ENCODE measurements at regions not wholly inside any gene's neighbourhood (a gene's known extent, or its start where the extent isn't known, plus 50 kb on each side); places are given as distances from the start of the nearest gene placed in this dataset.

DNA sequence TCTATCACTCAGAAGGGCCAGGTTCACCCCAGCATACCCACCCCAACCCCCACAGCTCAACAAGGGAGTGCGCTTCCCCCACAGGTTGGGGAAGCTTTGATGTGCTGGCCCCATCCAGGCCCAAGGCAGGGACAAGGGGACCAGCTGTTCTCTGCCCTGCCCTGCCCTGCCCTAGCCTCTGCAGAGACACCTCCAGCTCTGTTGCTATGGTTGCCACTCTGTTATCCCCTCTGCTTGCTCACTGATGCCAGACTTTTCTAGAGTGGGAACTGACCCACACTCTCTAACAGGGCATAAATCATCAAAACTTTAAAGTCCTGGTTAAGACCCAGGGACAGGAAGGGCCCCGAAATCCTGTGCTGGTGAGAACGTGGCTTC, 50.4 kb upstream of the ENPP7 start:
- no peaks in the 10 kb centered on the region for H3K9me3 Mint-ChIP-seq
- H3K36me3 Mint-ChIP-seq, result no peaks in the 10 kb centered on the region
- no peak overlapping the region for H3K4me3 Mint-ChIP-seq
- DNase-seq, result no peak
- H3K4me1 Mint-ChIP-seq, result no peaks in the 10 kb centered on the region
- H3K27ac Mint-ChIP-seq, result no peak overlapping the region
- H3K27me3 Mint-ChIP-seq (ENCODE audit: low read depth in 3 of 3), result peaks cover 1 to 5% (median 4%) of the 10 kb centered on the region in 3 donors

DNA sequence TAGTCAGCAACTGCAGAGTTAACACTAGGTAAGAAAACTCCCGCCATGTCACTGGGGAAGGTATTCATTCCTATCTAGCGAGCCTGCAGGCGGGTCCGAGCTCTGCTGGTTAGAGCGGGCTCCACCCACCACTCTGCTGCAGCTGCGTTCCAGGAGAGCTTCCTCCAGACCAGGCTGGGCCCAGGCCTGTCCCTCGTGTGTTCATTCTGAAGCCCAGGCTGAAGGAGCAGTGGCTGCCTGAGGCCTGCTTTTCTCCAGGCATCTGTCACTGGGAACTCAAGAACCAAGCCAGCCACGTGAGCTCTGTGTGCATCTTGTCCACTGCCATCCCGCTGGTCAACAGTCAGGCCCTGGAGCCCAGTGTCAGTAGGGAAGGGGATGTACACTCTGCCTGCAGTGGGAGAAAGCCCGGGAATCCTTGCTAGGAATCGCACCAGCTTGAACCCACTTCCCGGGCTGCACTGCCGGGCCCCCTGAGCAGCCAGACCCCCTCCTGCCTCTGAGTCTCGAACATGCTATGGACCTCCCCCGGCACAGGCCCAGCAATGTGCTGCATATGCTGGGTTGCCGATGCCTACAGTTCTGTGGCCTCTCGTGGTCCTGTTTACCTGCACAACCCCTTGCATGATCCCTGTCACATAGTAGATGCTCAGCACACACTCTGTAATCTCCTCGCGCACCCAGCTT, 51.0 kb upstream of the ENPP7 start:
- Mint-ChIP-seq H3K27ac (no peak overlapping the region), H3K9me3 (no peaks in the 10 kb centered on the region), H3K36me3 (no peaks in the 10 kb centered on the region), H3K4me3 (no peak overlapping the region), H3K4me1 (no peaks in the 10 kb centered on the region), H3K27me3 (ENCODE audit: low read depth in 3 of 3) (peaks cover 0 to 5% (median 4%) of the 10 kb centered on the region in 3 donors)
- no peak for DNase-seq

DNA sequence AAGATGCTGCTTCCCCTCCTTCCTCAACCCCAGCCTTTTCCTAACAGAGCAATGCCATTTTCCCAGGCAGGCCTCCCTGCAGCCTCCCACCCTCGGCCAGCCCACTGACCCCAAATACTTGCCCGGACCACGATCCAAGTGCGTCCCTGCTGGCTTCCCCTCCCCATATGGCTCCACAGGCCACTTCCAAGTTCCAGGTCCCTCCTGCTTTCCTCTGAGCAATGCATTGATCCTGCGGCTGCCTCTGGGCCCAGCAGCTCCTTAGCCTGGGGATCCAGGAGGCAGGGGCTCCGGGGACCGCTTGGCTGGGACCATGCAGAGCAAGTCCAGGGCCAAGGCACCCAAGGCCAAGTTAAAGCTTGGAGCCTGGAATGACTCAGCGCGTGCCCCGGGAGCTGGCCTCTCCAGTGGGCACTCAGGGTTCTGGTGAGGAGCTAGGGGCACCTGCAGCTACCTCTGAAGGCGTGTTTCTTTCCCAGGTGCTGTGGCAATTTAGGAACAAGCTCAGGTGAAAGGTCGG, 51.9 kb upstream of the ENPP7 start:
- Mint-ChIP-seq H3K4me1 (no peaks in the 10 kb centered on the region), H3K4me3 (no peak overlapping the region), H3K9me3 (peaks cover 0 to 2% (median 1%) of the 10 kb centered on the region in 6 donors), H3K36me3 (no peaks in the 10 kb centered on the region), H3K27ac (no peak overlapping the region), H3K27me3 (ENCODE audit: low read depth in 3 of 3) (peaks cover 0 to 4% (median 3%) of the 10 kb centered on the region in 3 donors)
- DNase-seq, result no peak

DNA sequence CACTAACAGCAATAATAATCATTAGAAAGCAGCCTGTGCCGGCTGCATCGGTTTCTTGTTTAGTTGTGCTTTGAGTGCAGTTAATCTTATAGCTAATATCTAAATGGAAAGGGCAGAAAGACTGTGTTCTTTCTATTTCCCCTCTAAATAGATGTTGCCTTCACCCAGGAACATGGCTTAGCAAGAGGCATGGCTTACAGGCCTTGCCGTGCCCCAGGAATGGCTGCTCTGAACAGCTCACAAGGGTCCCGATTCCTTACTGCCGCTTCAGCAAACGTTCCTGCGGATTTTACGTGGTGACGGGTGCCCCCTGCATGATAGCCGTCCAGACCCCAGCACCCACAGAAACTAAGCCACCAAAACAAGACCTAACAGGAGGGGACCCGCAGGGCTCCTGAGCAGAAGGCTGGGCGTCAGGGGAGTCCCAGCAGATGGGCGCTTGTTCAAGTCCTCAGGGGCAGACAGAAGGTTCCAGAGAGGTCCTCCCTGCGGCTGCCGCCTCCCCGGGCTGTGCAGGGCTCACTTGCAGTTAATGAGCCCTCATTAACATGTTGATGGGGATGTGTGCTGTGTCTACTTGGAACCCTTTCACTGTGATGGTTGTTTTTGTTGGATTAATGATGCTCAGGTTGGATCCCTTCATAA, 52.5 kb upstream of the ENPP7 start:
- H3K4me3 Mint-ChIP-seq, result no peak overlapping the region
- no peaks in the 10 kb centered on the region for H3K4me1 Mint-ChIP-seq
- DNase-seq, result no peak
- peaks cover 0 to 4% (median 0%) of the 10 kb centered on the region in 3 donors for H3K36me3 Mint-ChIP-seq
- no peak overlapping the region for H3K27ac Mint-ChIP-seq
- H3K27me3 Mint-ChIP-seq (ENCODE audit: low read depth in 3 of 3), result peaks cover 0 to 5% (median 4%) of the 10 kb centered on the region in 3 donors
- peaks cover 2 to 8% (median 7%) of the 10 kb centered on the region in 6 donors for H3K9me3 Mint-ChIP-seq

DNA sequence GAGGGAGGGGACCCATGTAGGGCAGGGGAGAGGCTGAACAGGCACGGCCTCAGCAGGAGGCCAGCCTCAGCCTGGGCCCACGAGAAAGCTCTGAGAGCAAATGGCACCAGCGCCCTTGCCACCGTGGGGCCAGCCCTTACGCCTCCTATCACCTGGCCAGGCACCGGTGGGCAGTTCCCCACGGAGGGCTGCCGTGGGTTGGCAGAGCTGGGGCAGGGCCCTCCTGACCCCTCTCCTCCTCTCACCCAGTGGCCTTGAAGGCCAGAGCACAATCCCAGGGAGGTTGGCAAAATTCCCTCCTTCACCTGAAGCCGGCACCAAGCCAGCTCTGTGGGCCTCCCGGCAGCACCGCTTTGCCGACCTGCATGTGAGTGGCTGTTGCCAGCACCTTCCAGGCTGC, 53.1 kb upstream of the ENPP7 start:
- H3K4me1 Mint-ChIP-seq, result no peaks in the 10 kb centered on the region
- DNase-seq, result no peak
- H3K9me3 Mint-ChIP-seq, result peaks cover 4 to 11% (median 8%) of the 10 kb centered on the region in 6 donors
- no peak overlapping the region for H3K4me3 Mint-ChIP-seq
- H3K36me3 Mint-ChIP-seq, result peaks cover 0 to 4% (median 0%) of the 10 kb centered on the region in 3 donors
- no peak overlapping the region for H3K27ac Mint-ChIP-seq
- peaks cover 0 to 6% (median 4%) of the 10 kb centered on the region in 3 donors for H3K27me3 Mint-ChIP-seq (ENCODE audit: low read depth in 3 of 3)

DNA sequence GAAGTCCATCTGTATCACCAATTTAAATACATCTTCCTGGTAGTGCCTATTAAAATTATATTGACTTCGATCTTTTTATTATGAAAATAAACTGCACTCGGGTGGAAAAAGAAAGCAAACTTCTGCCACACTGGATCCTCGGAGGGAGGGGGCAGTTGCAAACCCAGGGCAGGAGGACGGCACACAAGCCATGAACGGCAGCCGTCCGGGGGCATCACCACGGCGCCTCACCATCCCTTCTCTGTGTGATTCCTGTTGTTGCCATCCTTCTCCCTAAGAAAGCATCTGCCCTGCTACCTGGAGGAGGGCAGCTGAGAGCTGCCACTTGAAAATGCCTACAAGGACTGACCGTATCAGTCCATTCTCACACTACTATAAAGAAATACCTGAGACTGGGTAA, 53.9 kb upstream of the ENPP7 start:
- Mint-ChIP-seq H3K9me3 (peaks cover 5 to 17% (median 8%) of the 10 kb centered on the region in 6 donors), H3K27me3 (ENCODE audit: low read depth in 3 of 3) (peaks cover 2 to 9% (median 2%) of the 10 kb centered on the region in 3 donors), H3K4me1 (no peaks in the 10 kb centered on the region), H3K36me3 (peaks cover 0 to 4% (median 0%) of the 10 kb centered on the region in 3 donors), H3K27ac (no peak overlapping the region), H3K4me3 (no peak overlapping the region)
- DNase-seq, result no peak

DNA sequence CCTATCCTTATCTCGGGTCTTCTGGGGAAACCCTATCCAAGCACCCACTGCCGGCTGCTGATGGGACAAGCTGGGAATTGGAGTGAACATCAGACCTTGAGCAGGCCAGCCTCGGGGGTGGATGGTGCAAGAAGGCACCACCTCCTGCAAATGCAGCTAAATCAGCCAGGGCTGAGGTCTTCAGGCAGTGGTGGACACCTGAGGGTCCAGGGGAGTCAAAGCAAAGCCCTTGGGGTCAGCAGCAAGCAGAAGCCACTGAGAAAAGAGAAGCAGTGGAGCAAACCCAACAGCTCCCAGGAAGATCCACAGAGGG, 55.4 kb upstream of the ENPP7 start:
- DNase-seq, result no peak
- H3K4me3 Mint-ChIP-seq, result no peak overlapping the region
- H3K36me3 Mint-ChIP-seq, result peaks cover 0 to 4% (median 0%) of the 10 kb centered on the region in 3 donors
- no peak overlapping the region for H3K27ac Mint-ChIP-seq
- H3K4me1 Mint-ChIP-seq, result no peaks in the 10 kb centered on the region
- H3K27me3 Mint-ChIP-seq (ENCODE audit: low read depth in 3 of 3), result peaks cover 2 to 9% (median 2%) of the 10 kb centered on the region in 3 donors
- H3K9me3 Mint-ChIP-seq, result peaks cover 5 to 17% (median 8%) of the 10 kb centered on the region in 6 donors

DNA sequence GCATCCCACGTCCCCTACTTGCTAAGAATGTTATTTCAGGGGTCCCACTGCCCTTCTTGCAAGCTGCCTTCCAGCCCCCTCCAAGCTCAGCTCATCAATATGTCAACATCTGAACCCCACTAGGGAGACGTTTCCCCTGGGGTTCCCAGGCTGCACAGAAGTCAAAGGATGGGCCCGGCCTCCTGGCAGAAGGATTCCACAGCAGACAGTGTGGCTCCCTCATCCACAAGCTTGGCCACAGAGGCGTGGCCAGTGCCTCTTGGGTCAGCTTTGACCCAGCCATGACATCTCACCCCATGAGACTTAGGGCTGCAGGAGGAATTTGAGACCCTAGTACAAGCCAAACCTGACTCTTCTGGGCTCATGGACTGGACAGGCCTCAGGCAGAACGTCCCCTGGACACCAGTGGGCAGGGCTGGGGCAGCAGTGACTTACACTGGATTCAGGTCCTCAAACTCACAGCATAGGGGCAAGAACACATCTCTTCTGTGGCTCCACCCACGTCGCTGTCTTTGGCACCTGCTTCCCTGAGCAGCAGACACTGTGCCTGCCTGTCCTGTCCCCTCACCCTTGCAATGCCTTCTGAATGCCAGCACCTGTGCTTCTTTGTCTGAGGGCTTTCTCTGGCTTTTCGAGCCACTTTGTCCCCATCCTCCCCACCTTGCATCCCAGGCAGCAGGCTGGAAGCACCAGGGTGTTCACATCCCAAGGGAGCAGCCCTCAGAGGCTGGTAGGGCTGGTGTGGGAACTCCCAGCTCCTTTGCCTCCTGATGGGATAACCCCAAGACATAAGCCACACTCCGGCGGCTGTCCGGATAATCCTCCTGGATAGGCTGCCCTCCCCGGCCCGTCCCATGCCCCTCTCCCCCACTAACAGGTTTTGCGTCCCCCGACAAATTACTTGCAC, 56.0 kb upstream of the ENPP7 start:
- no peak for DNase-seq
- H3K4me3 Mint-ChIP-seq, result no peak overlapping the region
- peaks cover 0 to 4% (median 0%) of the 10 kb centered on the region in 3 donors for H3K36me3 Mint-ChIP-seq
- peaks cover 2 to 9% (median 2%) of the 10 kb centered on the region in 3 donors for H3K27me3 Mint-ChIP-seq (ENCODE audit: low read depth in 3 of 3)
- H3K4me1 Mint-ChIP-seq, result no peaks in the 10 kb centered on the region
- H3K27ac Mint-ChIP-seq, result no peak overlapping the region
- H3K9me3 Mint-ChIP-seq, result peaks cover 5 to 17% (median 9%) of the 10 kb centered on the region in 6 donors

DNA sequence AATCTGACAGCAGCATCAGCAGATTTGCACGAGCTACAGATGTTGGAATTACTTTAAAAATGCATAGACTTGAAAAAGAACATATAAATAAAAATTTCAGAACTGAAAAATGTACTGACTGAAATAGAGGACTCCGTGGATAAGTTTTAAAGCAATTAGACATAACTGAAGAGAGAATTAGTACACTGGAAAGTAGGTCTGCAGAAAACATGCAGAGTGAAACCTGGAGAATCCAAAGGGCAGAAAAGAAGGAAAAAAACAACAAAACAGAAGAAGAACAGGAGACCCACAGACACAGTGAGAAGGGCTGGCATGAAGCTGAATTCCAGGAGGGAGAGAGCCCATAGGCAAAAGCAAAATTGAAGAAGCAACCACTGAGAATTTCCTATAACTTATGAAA, 57.2 kb upstream of the ENPP7 start:
- Mint-ChIP-seq H3K36me3 (peaks cover 0 to 4% (median 0%) of the 10 kb centered on the region in 3 donors), H3K4me3 (no peak overlapping the region), H3K27ac (no peak overlapping the region), H3K4me1 (no peaks in the 10 kb centered on the region), H3K9me3 (peaks cover 5 to 17% (median 9%) of the 10 kb centered on the region in 6 donors), H3K27me3 (ENCODE audit: low read depth in 3 of 3) (peaks cover 2 to 9% (median 2%) of the 10 kb centered on the region in 3 donors)
- no peak for DNase-seq

DNA sequence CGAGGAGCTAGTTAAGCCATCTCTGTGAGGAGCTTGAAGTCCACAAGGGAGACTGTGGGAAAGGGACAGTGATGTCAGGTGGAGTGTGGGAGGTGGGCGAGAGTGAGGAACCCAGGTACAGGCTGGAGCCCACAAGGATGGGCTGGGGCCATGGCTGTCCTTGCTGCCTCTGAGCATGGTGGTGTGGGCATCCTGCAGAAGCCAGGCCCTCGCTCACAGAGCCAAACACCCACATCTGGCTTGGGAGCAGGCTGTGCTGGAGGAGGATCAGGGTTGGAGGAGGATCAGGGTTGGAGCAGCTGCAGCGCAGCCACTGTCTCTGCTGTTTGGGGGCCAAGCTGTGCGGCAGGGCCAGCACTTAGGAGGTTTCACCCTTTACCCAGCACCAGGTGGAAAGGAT, 58.2 kb upstream of the ENPP7 start:
- no peak for DNase-seq
- Mint-ChIP-seq H3K36me3 (peaks cover 0 to 4% (median 0%) of the 10 kb centered on the region in 3 donors), H3K27me3 (ENCODE audit: low read depth in 3 of 3) (peaks cover 2 to 9% (median 3%) of the 10 kb centered on the region in 3 donors), H3K27ac (no peak overlapping the region), H3K4me3 (no peak overlapping the region), H3K4me1 (no peaks in the 10 kb centered on the region), H3K9me3 (peaks cover 5 to 17% (median 9%) of the 10 kb centered on the region in 6 donors)

DNA sequence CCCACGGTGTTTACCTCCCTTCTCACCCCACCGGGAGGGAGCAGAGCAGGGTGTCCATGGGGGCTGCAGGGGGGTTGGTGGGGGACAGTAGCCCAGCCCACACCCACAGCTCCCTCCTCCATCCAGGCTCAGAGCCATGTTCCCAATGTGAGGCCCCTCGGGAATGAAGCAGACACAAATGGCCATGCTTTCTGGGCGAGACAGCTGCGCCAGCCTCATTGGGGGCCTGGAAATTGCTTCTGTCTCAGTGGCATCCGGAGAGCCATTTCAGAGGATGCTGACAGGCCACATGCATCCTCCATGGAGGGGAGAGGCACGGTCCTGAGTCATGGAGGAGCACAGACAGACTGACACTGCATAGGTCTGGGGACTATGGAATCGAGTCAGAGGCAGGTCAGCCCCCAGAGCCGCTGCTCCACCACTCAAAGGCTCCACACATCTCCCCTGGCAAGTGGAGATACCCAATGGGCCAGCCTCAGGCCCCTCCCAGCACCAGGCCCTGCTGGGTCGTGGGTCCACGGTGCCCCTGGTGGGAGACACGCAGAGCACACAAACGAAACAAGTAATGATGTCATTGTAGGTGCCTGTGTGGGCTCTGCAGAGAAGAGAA, 59.6 kb upstream of the ENPP7 start:
- Mint-ChIP-seq H3K27ac (no peak overlapping the region), H3K36me3 (peaks cover 0 to 4% (median 0%) of the 10 kb centered on the region in 3 donors), H3K9me3 (peaks cover 5 to 17% (median 9%) of the 10 kb centered on the region in 6 donors), H3K4me3 (no peak overlapping the region), H3K27me3 (ENCODE audit: low read depth in 3 of 3) (peaks cover 2 to 9% (median 2%) of the 10 kb centered on the region in 3 donors), H3K4me1 (no peaks in the 10 kb centered on the region)
- no peak for DNase-seq

DNA sequence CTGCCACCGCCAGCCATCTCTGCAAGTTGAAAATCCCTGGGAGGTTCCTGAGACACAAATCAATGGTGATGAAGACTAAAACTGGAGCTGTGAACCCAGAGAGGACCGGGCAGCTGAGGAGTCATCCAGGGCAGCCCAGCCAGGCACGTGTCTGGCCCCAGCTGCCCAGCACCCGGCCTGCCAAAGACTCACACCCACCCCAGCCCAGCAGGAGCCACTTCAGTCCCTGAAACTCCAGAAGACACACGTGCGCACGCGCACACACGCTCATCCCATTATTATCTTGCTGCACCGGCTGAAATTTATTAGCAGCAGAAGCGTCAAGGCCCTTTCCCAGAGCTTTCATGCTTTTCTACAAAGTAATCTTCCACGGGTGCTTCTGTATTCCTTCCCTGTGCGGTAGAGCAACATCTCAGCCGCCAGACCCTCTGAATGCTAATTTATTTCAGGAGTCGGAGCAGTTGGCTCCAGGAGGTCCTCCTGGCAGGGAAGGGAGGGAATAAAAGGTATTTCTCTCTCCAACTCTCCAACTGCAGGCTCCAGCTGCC, 59.8 kb upstream of the RBFOX3 start:
- Mint-ChIP-seq H3K4me3 (no peak overlapping the region), H3K9me3 (peaks cover 5 to 17% (median 9%) of the 10 kb centered on the region in 6 donors), H3K27ac (no peak overlapping the region), H3K36me3 (peaks cover 0 to 4% (median 0%) of the 10 kb centered on the region in 3 donors), H3K27me3 (ENCODE audit: low read depth in 3 of 3) (peaks cover 2 to 9% (median 2%) of the 10 kb centered on the region in 3 donors), H3K4me1 (no peaks in the 10 kb centered on the region)
- DNase-seq, result no peak

DNA sequence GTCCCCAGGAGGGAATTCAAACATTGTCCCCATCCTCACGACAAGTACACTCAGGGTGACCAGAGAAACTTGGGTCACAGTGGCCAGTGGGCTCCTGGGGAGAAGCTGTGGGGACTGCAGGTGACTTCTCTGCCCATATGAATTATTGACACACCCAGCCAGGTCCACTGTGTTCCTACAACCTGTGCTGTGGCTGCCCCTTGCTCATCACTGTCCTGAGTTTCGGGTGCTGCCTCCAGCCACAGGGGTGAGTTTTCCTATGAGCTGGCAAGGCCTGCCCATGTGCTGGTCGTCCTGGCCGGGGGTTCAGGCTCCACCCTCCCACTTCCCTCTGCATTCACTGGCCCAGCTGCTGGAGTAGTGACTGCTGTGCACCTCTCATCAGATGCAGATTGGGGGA, 59.0 kb upstream of the RBFOX3 start:
- no peak for DNase-seq
- H3K27ac Mint-ChIP-seq, result no peak overlapping the region
- H3K27me3 Mint-ChIP-seq (ENCODE audit: low read depth in 3 of 3), result peaks cover 2 to 9% (median 6%) of the 10 kb centered on the region in 3 donors
- peaks cover 5 to 17% (median 9%) of the 10 kb centered on the region in 6 donors for H3K9me3 Mint-ChIP-seq
- H3K4me3 Mint-ChIP-seq, result no peak overlapping the region
- no peaks in the 10 kb centered on the region for H3K4me1 Mint-ChIP-seq
- H3K36me3 Mint-ChIP-seq, result peaks cover 0 to 4% (median 0%) of the 10 kb centered on the region in 3 donors

Measured in immature natural killer cell (primary cell).